ENCODE measurements at regions not wholly inside any gene's neighbourhood (a gene's known extent, or its start where the extent isn't known, plus 50 kb on each side); places are given as distances from the start of the nearest gene placed in this dataset.
"Not testable (repeated sequence)": the region's sequence is repeated elsewhere in the genome, so short reads cannot be mapped to it uniquely, and the experiment has no call there.

DNA sequence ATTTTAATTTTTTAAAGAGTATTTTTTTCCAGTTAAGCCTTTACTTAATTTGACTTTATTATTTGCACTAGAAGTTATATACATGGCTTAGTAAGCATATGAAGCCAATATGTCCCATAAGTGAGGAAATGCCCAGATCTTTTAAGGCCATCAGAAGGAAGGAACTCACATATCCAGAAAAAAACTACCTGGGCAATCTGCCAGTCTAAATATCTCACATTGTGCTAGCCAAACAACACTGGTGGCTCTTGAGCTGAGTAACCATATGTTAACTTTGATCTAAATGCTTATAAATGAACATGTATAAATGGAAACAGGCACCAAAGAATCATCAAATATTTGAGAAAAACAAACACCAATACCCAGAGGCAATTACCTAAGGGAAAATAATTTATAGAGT, 138.6 kb upstream of the APOOL start:
- no peak for DNase-seq (ENCODE audit: low spot score)
- no peak overlapping the region for H3K27ac ChIP-seq
- TF ChIP-seq, protein P1, sequence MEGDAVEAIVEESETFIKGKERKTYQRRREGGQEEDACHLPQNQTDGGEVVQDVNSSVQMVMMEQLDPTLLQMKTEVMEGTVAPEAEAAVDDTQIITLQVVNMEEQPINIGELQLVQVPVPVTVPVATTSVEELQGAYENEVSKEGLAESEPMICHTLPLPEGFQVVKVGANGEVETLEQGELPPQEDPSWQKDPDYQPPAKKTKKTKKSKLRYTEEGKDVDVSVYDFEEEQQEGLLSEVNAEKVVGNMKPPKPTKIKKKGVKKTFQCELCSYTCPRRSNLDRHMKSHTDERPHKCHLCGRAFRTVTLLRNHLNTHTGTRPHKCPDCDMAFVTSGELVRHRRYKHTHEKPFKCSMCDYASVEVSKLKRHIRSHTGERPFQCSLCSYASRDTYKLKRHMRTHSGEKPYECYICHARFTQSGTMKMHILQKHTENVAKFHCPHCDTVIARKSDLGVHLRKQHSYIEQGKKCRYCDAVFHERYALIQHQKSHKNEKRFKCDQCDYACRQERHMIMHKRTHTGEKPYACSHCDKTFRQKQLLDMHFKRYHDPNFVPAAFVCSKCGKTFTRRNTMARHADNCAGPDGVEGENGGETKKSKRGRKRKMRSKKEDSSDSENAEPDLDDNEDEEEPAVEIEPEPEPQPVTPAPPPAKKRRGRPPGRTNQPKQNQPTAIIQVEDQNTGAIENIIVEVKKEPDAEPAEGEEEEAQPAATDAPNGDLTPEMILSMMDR (IDR thresholded peaks at IDR 0.05) = no peak
- no peak overlapping the region for H3K4me3 ChIP-seq

DNA sequence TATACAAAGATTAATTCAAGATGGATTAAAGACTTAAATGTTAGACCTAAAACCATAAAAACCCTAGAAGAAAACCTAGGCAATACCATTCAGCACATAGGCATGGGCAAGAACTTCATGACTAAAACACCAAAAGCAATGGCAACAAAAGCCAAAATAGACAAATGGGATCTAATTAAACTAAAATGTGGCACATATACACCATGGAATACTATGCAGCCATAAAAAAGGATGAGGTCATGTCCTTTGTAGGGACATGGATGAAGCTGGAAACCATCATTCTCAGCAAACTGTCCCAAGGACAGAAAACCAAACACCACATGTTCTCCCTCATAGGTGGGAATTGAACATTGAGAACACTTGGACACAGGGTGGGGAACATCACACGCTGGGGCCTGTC, 133.4 kb upstream of the APOOL start:
- H3K27ac ChIP-seq = peak overlapping the region in 1 of 2 donors; percentile 62
- not testable (repeated sequence) for H3K4me3 ChIP-seq; DNase-seq (ENCODE audit: low spot score)

DNA sequence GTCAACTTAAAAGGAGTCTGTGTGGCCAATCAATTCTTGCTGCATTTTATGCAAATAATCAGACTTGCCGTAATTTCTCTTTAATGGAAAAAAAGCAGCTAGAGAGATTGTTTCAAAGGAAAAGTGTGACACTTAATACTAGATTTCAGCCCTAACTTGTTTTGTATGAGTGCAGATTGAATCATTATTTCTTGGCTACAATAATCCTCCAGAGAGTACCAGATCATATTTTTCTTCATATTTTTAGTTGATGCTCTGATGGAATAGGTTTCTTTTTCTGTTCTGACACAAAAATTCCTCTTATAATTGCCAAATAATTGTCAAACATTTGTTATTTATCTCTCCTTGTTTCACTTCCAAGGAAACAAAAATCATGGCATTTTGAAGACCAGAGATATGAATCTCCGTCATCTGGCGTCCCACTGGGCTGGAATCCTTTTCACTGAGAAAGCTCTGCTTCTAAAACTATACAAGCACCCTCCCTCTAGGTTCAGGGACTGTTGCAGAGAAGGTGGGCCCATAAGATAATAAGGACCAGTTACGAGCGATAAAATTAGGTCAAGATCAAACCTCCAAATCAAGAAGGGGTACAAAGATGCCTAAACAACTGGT, 131.4 kb upstream of the APOOL start:
- not testable (repeated sequence) for H3K4me3 ChIP-seq; DNase-seq (ENCODE audit: low spot score)
- H3K27ac ChIP-seq = peak overlapping the region in 1 of 2 donors; percentile 37

DNA sequence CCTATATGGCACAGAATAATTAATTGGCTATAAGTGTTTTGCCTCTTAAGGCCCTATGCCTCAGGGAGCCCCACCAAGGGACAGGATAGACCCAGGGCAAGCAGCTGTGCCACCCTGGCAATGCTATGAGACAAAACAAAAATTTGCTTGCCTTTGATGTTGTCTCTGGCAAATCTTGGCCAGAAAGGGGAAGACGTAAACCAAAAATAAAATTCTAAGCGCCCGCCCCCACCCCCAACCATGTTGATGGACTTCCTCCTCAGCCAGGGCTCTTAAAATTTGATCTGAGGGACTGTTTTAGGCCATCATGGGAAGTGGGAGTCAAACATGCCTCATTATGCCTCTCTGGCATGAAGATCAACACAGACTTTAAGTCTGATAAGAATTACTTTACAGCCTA, 130.5 kb upstream of the APOOL start:
- no peak overlapping the region for H3K4me3 ChIP-seq
- DNase-seq (ENCODE audit: low spot score) = no peak
- H3K27ac ChIP-seq = peak overlapping the region in 1 of 2 donors; percentile 43
- TF ChIP-seq, protein P1 (IDR thresholded peaks at IDR 0.05) = no peak

DNA sequence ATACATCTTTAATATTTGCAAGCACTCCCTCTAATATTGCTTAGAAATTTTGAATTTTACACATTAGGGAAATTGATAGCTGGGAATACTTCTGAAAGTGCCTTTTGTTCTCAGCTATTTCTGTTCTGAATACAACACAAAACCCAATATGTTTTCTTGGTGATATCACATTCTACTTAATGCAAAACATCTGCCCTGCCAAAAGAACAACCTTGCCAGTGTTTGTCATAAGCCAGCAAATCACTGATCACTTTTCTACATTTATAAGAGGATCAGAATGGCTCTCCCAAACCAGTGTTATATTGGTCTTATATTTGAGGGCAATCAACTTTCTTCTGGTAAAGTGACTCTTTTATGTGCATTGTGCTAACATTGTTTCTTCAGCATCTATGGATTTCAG, 126.8 kb upstream of the APOOL start:
- DNase-seq (ENCODE audit: low spot score) = no peak
- H3K27ac ChIP-seq = no peak overlapping the region
- TF ChIP-seq, protein P1 (IDR thresholded peaks at IDR 0.05) = no peak
- H3K4me3 ChIP-seq = no peak overlapping the region

DNA sequence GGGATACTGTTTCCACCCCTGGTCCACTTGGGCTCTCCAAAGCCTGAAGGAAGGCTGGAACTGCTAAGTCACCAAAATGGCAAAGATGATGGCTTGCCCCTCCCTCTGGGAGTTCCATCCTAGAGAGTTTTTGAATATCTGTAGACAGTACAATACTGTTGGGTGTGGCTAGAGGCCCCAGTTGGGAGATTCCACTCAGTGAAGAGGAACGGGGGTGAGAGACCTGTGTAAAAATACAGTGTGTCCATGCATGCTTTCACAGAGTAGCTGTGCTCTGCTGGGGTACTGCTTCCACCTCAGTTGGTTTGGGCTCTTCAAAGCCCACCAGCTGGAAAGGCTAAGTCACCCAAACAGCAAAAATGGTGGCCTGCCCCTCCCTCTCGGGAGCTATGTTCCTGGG, 109.8 kb upstream of the APOOL start:
- DNase-seq (ENCODE audit: low spot score) = no peak
- Histone ChIP-seq H3K4me3 (no peak overlapping the region), H3K27ac (no peak overlapping the region)
- TF ChIP-seq, protein P1 (IDR thresholded peaks at IDR 0.05) = no peak

DNA sequence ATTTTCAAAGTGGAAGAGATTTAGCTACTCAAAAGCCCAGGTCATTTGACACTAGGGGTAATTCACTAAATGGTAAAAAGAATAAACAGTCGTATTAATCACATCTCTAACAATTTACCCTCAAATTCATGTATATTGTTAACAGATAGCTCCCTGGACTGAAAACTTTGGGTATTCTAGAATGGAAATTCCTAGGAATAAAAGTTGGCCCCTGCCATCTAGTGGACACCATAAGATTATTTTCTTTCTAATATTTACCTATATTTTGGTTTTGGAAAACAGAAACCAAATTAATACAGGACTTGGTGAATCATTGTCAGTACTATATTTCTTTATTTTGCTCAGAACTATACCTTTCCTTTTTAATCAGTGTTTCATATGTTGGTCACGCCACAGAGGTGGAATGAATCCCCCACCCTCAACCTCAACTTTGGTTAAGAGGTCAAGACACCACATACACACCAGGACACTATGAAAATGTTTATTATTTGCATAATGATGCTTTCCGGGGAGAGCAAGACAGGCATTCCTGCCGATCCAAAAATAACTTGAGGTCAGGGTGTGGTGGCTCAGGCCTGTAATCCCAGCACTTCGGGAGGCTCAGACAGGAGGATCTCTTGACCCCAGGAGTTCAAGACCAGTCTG, 96.2 kb upstream of the APOOL start:
- DNase-seq (ENCODE audit: low spot score) = no peak
- Histone ChIP-seq H3K4me3 (no peak overlapping the region), H3K27ac (no peak overlapping the region)
- TF ChIP-seq, protein P1 (IDR thresholded peaks at IDR 0.05) = no peak

DNA sequence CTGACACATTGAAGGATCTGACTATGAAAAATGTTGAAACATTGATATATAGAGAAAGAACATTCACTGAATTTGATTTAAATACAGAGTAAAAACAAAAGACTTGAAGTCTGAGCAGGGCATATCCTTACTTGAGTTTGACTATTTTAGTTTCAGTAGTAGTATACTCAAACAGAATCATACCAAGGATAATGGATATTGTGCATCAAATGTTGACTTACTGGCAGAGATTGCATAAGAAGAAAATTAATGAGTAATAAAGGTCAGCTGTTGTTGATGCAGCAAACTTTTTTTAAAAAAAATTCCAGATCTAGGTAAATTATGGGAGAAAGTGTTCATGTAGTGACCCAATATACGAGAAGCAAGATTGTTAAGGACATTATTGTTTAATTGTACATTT, 94.5 kb upstream of the APOOL start:
- TF ChIP-seq, protein P1 (IDR thresholded peaks at IDR 0.05) = no peak
- DNase-seq (ENCODE audit: low spot score) = no peak
- Histone ChIP-seq H3K27ac (no peak overlapping the region), H3K4me3 (no peak overlapping the region)
